Renal cortical epithelial cell (primary cell): ENCODE measurements at regions not wholly inside any gene's neighbourhood (a gene's known extent, or its start where the extent isn't known, plus 50 kb on each side); places are given as distances from the start of the nearest gene placed in this dataset.

Experiments
- DNase-seq: peaks from one replicate; pipeline ENCODE4 v3.0.0-alpha.2; 2011; ENCODE audit warnings: low read depth

- DNase-seq, result no peak
Measured at GRCh38 chr5:10073441-10074104, 176.1 kb downstream of the ATPSCKMT start.

DNA sequence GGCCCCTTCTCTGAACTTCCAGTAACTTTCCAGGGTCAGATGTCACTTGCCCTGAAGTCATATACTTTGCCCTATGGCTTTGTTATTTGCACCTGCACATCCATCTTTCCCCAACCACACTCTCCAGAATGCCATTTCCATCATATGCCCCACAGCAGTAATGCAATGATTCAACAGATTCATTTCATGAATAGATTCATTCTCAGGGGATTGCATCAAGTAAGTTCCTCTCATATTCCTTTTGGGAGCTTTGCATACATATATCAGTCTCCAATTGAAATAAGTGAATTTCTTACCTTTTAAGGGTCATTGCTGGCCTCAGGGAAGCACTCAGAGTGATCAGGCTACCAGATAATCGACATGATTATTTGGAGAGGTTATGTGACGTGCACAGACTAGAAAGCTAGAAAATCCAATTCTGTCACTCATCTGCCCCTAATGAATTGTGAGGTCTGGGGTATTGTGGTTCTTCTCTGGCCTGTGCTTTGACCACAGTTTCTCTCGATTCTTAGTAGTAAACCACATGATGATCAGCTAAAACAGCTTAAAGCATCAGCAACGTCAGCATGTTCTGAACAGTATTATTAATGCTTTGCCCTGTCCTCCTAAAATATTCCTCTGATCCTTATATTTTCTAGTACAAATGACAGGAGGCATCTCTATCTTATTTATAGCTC is 179.9 kb downstream of the ATPSCKMT start:
- DNase-seq, result no peak

GRCh38 chr5:10065428-10066000 is 184.2 kb downstream of the ATPSCKMT start:
- DNase-seq, result no peak

DNA sequence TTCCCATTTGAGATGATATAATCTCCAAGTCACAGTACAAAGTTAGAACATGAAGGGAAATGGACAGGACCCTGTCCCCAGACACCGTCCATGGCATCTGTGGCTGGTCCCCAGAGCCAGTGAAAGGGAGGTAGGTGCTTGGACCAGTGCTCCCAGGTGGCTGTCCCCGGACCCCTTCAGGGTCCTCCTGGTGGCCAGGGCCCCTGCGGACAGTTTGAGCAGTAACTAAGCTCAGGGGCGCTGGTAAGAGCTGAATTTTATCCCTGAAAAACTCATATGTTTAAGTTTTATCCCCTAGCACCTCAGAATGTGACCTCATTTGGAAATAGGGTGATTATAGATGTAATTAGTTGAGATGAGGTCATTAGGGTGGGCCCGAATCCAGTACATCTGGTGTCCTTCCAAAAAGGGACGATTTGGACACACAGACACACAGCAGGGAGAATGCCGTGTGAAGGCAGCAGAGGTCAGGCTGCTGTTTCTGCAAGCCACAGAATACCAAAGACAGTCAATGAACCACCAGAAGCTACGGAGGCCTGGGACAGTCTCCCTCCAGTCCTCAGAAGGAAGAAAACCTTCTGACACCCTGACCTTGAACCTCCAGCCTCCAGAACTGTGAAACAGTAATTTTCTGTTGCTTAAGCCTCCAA is 185.0 kb downstream of the ATPSCKMT start:
- no peak for DNase-seq

DNA sequence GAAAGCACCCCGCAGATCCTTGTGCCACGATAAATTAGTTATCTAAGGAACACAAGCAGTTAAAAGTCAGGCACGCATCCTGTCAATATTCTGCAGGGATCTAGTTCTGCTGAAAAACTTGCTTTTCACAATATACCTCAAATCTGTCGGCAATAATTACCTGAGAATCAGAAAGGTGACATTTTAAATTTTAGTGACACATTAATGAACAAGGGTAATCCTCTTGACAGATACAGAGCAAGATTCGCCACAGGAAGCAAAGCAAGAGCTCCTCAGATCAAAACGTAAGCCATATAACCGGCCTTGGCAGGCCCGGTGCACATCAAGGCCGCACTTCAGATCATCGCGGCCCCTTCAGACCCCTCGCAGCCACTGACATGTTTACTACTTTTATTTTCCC is 185.7 kb downstream of the ATPSCKMT start:
- no peak for DNase-seq

DNA sequence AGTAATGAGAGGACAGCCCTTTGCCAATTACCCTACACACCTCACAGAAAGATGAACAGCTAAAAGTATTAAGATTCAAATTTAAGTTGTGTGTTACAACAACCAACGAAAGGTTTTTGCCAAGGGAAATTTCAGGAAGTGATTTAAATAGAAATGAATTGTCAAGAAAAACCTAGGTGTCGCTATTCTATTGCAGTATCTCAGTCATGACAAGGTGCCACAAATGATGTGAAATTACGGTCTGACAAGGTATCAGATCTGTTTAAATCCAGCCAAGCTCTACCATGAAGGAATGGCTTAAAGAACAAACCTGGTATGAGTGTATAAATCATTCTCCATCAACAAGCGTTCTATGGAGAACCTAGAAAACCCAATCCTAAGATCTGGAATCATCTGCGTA is 189.7 kb downstream of the ATPSCKMT start:
- peak; percentile 2 for DNase-seq

DNA sequence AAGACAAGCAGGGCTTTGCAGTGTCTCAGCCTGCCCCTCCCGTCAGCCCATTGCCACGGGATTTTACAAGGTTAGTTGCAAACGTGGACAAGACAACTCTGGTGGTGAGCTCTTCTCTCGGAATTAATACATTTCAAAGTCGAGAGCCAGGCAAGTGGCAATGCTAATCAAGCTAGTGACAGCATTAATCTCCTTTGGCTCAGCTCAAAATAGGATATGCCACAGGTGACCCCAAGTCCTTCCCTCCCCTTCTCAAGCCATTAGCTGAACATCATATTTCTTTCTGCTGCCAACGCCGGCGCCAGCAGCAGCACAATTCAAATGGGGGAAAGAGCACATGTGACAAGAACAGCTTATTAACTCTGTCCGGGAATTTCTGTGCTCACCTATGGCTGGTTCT is 190.1 kb downstream of the ATPSCKMT start:
- no peak for DNase-seq

- DNase-seq, result no peak
Measured at GRCh38 chr5:10057356-10057755, 192.3 kb downstream of the ATPSCKMT start.

DNA sequence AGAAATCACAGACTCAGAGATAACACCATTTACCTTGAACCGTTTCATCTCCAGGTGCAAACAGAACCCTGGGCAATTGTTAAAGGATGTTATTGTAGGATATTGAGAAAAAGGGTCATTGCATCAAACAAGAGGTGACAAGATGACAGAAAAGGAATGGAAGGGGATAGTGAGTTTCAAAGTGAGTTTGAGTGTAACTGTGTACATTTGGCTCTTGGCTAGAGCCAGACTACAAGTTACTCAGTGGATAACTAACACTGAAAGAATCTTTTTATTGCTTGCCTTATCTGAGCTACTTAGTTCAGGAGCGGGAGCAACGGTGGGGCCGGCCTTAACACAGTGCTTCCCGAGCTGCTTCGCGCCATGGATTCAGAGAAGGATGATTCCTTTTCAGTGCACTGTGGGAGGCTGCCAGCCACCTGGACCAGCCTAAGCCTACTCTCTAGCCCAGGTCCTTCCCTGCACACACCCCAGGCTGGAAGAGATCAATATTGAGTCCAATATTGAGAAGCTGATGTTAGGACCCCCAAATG is 193.4 kb downstream of the ATPSCKMT start:
- DNase-seq, result no peak

- DNase-seq, result peak; percentile 1
Measured at GRCh38 chr5:10049858-10050455, 199.7 kb downstream of the ATPSCKMT start.

DNA sequence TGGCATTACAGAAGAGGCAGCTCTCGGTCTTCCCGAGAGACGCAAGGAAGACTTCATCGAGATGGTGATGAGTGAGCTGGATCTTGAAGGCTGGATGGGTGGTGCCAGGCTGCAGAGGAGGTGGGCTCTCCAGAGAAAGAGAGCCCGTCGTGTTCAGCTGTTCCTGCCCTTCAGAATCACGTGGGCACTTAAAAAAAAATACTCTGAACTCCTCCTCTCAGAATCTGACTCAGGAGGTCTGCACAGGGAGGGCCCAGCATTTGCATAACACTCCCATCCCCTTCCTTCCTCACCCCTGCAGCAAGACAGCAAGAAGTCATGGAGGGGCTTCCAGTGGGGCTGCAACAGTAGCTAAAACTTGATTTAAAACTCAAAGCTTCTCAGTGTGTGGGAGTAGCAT is 203.0 kb downstream of the ATPSCKMT start:
- no peak for DNase-seq

- DNase-seq, result no peak
Measured at GRCh38 chr5:10045376-10045775, 204.3 kb downstream of the ATPSCKMT start.

DNA sequence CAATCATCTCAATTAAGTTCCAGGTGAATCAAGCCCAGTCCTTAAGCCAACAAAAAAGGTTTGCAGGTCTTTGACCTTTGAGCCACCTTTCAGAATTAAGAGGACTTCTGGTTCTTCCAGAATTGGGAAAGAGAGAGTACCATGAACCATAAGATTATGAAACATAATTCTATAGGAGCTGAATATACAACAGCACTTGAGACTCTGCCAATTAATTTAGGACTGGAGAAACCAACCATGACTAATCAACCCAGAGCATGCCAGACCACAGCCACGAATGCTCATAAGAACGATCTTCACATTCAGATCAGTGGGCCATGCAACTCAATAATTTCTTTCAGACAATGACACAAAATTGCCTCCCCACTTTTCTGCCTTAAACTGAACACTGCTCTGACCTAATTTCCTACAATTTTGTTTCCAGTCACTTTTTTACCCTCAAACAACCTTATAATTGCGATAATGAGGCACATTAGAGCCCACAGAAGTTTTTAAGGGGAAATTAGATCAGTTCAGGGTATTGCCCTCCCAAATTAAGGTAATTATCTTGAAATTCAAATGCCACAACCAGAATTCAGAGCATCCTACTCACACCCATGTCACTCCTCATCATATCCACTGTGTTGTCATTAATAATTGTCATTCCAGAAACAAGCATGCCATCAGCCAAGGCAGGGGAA is 213.4 kb downstream of the ATPSCKMT start:
- DNase-seq, result no peak

DNA sequence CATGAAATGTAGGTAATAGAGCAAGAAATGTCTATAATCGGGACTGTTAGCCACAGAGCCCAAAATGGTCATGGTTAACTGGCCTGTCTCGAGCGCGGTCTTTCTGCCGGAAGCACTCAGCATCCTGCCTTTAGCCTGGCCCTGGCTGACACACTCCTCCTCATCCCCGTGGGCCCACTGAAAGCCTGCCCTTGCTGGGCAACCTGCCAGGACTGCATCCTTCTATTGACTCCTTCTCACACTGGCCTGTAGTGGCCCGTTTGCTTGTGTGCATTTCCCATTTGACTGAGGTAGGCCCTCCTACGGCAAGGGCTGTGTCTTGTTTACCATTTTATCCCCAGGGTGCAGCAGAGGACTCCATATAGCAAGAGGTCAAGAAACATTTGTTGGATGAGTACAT is 215.7 kb downstream of the ATPSCKMT start:
- DNase-seq, result no peak

- DNase-seq, result no peak
Measured at GRCh38 chr5:10031817-10032216, 217.9 kb downstream of the ATPSCKMT start.

DNA sequence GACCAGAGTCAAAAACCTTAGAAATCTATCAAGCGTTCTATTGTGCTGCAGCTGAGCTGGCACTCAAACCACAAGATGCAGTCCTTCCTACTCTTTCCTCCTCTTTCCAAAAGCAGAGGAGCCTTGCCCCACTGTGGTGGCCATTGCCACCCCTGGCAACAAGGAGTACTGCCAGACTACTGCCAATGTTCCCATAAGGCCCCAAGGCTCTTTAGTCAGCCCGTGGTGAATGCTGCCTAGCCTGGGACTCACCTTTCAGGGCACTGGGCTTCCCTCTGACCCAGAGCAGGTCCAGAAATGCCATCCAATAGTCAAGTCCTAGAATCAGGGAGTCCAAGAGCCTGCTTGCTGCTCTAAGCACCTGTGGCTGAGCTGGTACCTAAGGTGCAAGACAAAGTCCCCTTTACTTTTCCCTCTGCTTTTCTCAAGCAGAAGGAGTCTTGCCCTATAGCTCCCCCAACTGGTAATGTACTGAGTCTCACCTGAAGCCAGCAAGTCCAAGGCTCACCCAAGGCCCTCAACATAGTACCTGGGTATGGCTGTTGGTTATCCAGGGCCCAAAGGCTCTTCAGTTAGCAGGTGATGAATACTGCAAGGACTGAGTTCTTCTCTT is 219.4 kb downstream of the ATPSCKMT start:
- DNase-seq, result peak; percentile 48

- DNase-seq, result no peak
Measured at GRCh38 chr5:10023494-10023893, 226.2 kb downstream of the ATPSCKMT start.

DNA sequence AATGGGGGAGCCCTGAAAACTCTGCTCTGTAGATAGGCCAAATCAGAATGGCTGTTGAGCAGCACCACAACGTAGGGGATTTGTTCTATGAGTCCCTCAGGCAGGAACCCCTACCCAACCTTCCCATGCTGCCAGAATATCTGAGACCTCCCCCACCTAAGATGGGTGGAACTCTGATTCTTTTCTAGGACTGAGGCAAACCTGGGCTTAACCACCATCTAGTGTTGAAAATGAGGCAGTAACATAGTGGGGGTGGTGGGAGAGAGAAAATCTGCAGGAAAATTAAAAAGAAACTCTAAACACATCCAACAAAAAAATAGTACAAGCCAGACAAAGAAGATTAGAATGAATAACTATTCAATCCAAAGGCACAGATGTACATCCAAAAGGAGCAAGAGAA is 228.4 kb downstream of the ATPSCKMT start:
- no peak for DNase-seq

GRCh38 chr5:10019236-10019635 is 230.5 kb downstream of the ATPSCKMT start:
- DNase-seq, result no peak

DNA sequence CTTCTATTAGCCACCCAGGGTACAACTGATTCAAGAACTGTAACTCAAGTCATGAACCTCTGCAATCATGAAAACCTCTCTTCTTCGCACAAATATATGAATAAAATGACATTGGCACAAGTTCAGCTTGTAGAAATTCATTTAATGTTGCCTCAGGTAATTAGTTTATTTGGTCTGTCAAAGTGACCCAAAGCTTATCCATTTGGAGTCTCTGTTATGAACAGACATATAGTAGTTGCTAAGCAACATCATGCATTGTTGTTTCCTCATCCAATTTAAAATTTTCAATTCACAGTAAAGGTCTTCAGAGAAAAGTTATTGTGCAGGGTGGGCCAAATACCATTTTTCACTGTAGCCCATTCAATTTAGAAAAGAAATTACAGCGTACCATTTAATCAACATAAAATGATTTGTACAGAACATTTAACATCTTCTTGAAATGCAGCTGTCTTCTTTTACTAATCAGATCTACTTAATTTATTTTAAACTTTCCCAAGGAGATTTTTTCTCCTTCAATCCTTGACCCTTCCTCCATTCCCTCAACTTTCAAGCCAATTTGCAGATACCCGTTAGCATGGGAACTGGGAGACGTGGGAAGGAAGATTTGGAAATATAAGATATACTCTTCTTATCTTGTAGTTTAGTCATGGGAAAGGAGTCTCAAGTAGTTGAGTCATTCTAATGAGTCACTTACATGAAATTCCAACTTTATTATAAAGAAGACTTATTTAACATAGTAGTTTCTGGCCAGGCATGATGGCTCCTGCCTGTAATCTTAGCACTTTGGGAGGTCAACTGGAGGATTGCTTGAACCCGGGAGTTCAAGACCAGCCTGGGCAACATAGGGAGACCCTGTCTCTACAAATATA is 231.3 kb downstream of the ATPSCKMT start:
- DNase-seq, result peak; percentile 88
